T47D (cell line): ENCODE measurements at regions not wholly inside any gene's neighbourhood (a gene's known extent, or its start where the extent isn't known, plus 50 kb on each side); places are given as distances from the start of the nearest gene placed in this dataset.

ENCODE experiments used
- DNase-seq, 2 experiments: peaks; one replicate each; pipeline versions ENCODE4 v3.0.0 to v3.0.0-alpha.2; 2011 to 2012; ENCODE audit warnings: low read depth in 1 of 2, low spot score in 1 of 2
- JUND ChIP-seq: IDR thresholded peaks from 2 replicates; pipeline ENCODE4 v1.6.1; 2012; ENCODE audit warnings: low read depth
- in situ Hi-C: cut with HindIII; loops from 2 replicates; pipeline ENCODE4 v1.10.0; 2016; ENCODE audit warnings: low sequenced_read_pairs, low pct_unique_long_range_greater_than_20kb

GRCh38 chr6:28726569-28727309 lies 197.0 kb downstream of the TRIM27 start:
- in situ Hi-C loops: no loop called here
- no peak for DNase-seq
- no peak for TF ChIP-seq JUND

- in situ Hi-C loops: no loop called here
- no peak for TF ChIP-seq JUND
- DNase-seq: no peak
Measured at GRCh38 chr6:28727559-28728211, 196.1 kb downstream of the TRIM27 start.

- no peak for DNase-seq
- no peak for TF ChIP-seq JUND
- in situ Hi-C loops: no loop called here
Measured at GRCh38 chr6:28729501-28730402, 194.0 kb downstream of the TRIM27 start.

- DNase-seq: no peak
- TF ChIP-seq JUND: no peak
- in situ Hi-C loops: no loop called here
Measured at GRCh38 chr6:28732052-28732451, 191.7 kb downstream of the TRIM27 start.

GRCh38 chr6:28734443-28734959 lies 189.3 kb downstream of the TRIM27 start:
- no peak for TF ChIP-seq JUND
- no peak for DNase-seq
- in situ Hi-C loops: no loop called here

- no peak for TF ChIP-seq JUND
- in situ Hi-C loops: no loop called here
- no peak for DNase-seq
Measured at GRCh38 chr6:28736121-28736520, 187.7 kb downstream of the TRIM27 start.

- in situ Hi-C loops: no loop called here
- no peak for DNase-seq
- no peak for TF ChIP-seq JUND
Measured at GRCh38 chr6:28737750-28738395, 185.9 kb downstream of the TRIM27 start.

- no peak for DNase-seq
- TF ChIP-seq JUND: no peak
- in situ Hi-C loops: no loop called here
Measured at GRCh38 chr6:28738396-28738765, 185.4 kb downstream of the TRIM27 start.

- DNase-seq: no peak
- in situ Hi-C loops: no loop called here
- no peak for TF ChIP-seq JUND
Measured at GRCh38 chr6:28741363-28741762, 182.4 kb downstream of the TRIM27 start.

GRCh38 chr6:28742668-28743270 lies 181.0 kb downstream of the TRIM27 start:
- in situ Hi-C loops: no loop called here
- DNase-seq: peak in 1 of 2 experiments; percentile 45
- no peak for TF ChIP-seq JUND

GRCh38 chr6:28743271-28743789 lies 180.5 kb downstream of the TRIM27 start:
- no peak for DNase-seq
- no peak for TF ChIP-seq JUND
- in situ Hi-C loops: no loop called here
